H9 (cell line): ENCODE measurements at regions not wholly inside any gene's neighbourhood (a gene's known extent, or its start where the extent isn't known, plus 50 kb on each side); places are given as distances from the start of the nearest gene placed in this dataset.

ENCODE experiments used
- DNase-seq: peaks from one replicate; pipeline ENCODE4 v3.0.0-alpha.2; 2017
- H2AFZ ChIP-seq: one replicate; pipeline ENCODE4 v1.6.1; 2013; ENCODE audit warnings: mild to moderate bottlenecking, low read length, control low read depth, moderate library complexity
- H2AK5ac ChIP-seq: 2 replicates; pipeline ENCODE4 v1.6.1; 2013; ENCODE audit warnings: low read length, control low read depth, mixed read lengths; ENCODE audit not compliant: insufficient read length
- H2BK120ac ChIP-seq: one replicate; pipeline ENCODE4 v1.6.1; 2013; ENCODE audit warnings: low read depth, mild to moderate bottlenecking, low read length, control low read depth, inconsistent platforms; ENCODE audit not compliant: poor library complexity, severe bottlenecking
- H2BK12ac ChIP-seq: 2 replicates; pipeline ENCODE4 v1.6.1; 2013; ENCODE audit warnings: low read length, control low read depth, mixed read lengths, low read depth; ENCODE audit not compliant: insufficient read length
- H2BK15ac ChIP-seq: 2 replicates; pipeline ENCODE4 v1.6.1; 2013; ENCODE audit warnings: low read depth, low read length, control low read depth
- H2BK20ac ChIP-seq: one replicate; pipeline ENCODE4 v1.6.1; 2013; ENCODE audit warnings: low read depth, mild to moderate bottlenecking, low read length, control low read depth, inconsistent platforms; ENCODE audit not compliant: poor library complexity, severe bottlenecking
- H2BK5ac ChIP-seq: 2 replicates; pipeline ENCODE4 v1.6.1; 2013; ENCODE audit warnings: low read length, control low read depth, mixed read lengths; ENCODE audit not compliant: insufficient read length
- H3K14ac ChIP-seq: 2 replicates; pipeline ENCODE4 v1.6.1; 2013; ENCODE audit warnings: low read length, control low read depth; ENCODE audit not compliant: insufficient read depth
- H3K18ac ChIP-seq: 2 replicates; pipeline ENCODE4 v1.6.1; 2013; ENCODE audit warnings: low read depth, mild to moderate bottlenecking, mixed read lengths, low read length, control low read depth; ENCODE audit not compliant: insufficient read length
- H3K23ac ChIP-seq: 2 replicates; pipeline ENCODE4 v1.6.1; 2013; ENCODE audit warnings: low read length, control low read depth, mixed read lengths, low read depth; ENCODE audit not compliant: insufficient read length
- H3K23me2 ChIP-seq: 2 replicates; pipeline ENCODE4 v1.6.1; 2013; ENCODE audit warnings: low read depth, mild to moderate bottlenecking, mixed read lengths, low read length, control low read depth; ENCODE audit not compliant: insufficient read length, poor library complexity, severe bottlenecking
- H3K27ac ChIP-seq: 2 replicates; pipeline ENCODE4 v1.5.1; 2013; ENCODE audit warnings: low read length, control low read depth, mixed read lengths, low read depth; ENCODE audit not compliant: insufficient read length
- H3K27me3 ChIP-seq: 2 replicates; pipeline ENCODE4 v1.6.1; 2013; ENCODE audit warnings: low read length, control low read depth, inconsistent platforms; ENCODE audit not compliant: insufficient read depth
- H3K4ac ChIP-seq: 2 replicates; pipeline ENCODE4 v1.6.1; 2013; ENCODE audit warnings: low read depth, mild to moderate bottlenecking, control low read depth, inconsistent platforms, low read length, moderate library complexity
- H3K4me1 ChIP-seq: 2 replicates; pipeline ENCODE4 v1.6.1; 2013; ENCODE audit warnings: low read length, control low read depth, inconsistent platforms; ENCODE audit not compliant: insufficient read depth
- H3K4me2 ChIP-seq: 2 replicates; pipeline ENCODE4 v1.6.1; 2013; ENCODE audit warnings: low read length, control low read depth, mixed read lengths; ENCODE audit not compliant: insufficient read length, insufficient read depth
- H3K56ac ChIP-seq: 2 replicates; pipeline ENCODE4 v1.6.1; 2013; ENCODE audit warnings: low read depth, mild to moderate bottlenecking, mixed read lengths, low read length, control low read depth; ENCODE audit not compliant: insufficient read length
- H3K79me1 ChIP-seq: 2 replicates; pipeline ENCODE4 v1.6.1; 2013; ENCODE audit warnings: low read depth, mild to moderate bottlenecking, moderate library complexity, low read length, control low read depth, inconsistent platforms; ENCODE audit not compliant: insufficient read depth, poor library complexity, severe bottlenecking
- H3K79me2 ChIP-seq: 2 replicates; pipeline ENCODE4 v1.6.1; 2013; ENCODE audit warnings: low read length, control low read depth, inconsistent platforms; ENCODE audit not compliant: insufficient read depth
- H3K9ac ChIP-seq: 2 replicates; pipeline ENCODE4 v1.6.1; 2013; ENCODE audit warnings: low read length, control low read depth, mixed read lengths; ENCODE audit not compliant: insufficient read length; ENCODE audit errors: extremely low read depth
- H3K9me3 ChIP-seq: one replicate; pipeline ENCODE4 v1.6.1; 2013; ENCODE audit warnings: low read depth, low read length, inconsistent platforms; ENCODE audit not compliant: control insufficient read depth
- H3T11ph ChIP-seq: one replicate; pipeline ENCODE4 v1.6.1; 2013; ENCODE audit warnings: mild to moderate bottlenecking, low read length, control low read depth, inconsistent platforms
- H4K20me1 ChIP-seq: one replicate; pipeline ENCODE4 v1.6.1; 2013; ENCODE audit not compliant: control insufficient read depth, insufficient read length, insufficient read depth
- H4K5ac ChIP-seq: 2 replicates; pipeline ENCODE4 v1.6.1; 2013; ENCODE audit warnings: low read depth, mild to moderate bottlenecking, mixed read lengths, low read length, control low read depth; ENCODE audit not compliant: insufficient read length
- H4K8ac ChIP-seq: replicated peaks from 2 replicates; pipeline ENCODE4 v1.6.1; 2013; ENCODE audit warnings: low read length, control low read depth, mixed read lengths, low read depth; ENCODE audit not compliant: insufficient read length
- H4K91ac ChIP-seq: 2 replicates; pipeline ENCODE4 v1.6.1; 2013; ENCODE audit warnings: low read depth, mild to moderate bottlenecking, moderate library complexity, mixed read lengths, low read length, control low read depth; ENCODE audit not compliant: insufficient read length
- H3K27ac Mint-ChIP-seq, 3 experiments: 2 replicates in 2 of 3; 3 replicates in 1 of 3; pipeline ENCODE4 v1.8.0; 2020 to 2021; ENCODE audit warnings: mixed read lengths in 3 of 3, mild to moderate bottlenecking in 1 of 3, moderate library complexity in 1 of 3
- H3K27me3 Mint-ChIP-seq: 2 replicates; pipeline ENCODE4 v1.8.0; 2021; ENCODE audit warnings: low read depth, mild to moderate bottlenecking, moderate library complexity, mixed read lengths
- H3K36me3 Mint-ChIP-seq, 3 experiments: 2 replicates in 2 of 3; 3 replicates in 1 of 3; pipeline ENCODE4 v1.8.0; 2020 to 2021; ENCODE audit warnings: low read depth in 3 of 3, mixed read lengths in 3 of 3; ENCODE audit not compliant: insufficient read depth in 1 of 3
- H3K4me1 Mint-ChIP-seq, 2 experiments: 2 replicates each; pipeline ENCODE4 v1.8.0; 2020; ENCODE audit warnings: mixed read lengths in 2 of 2
- H3K4me3 Mint-ChIP-seq, 2 experiments: 2 replicates in 1 of 2; 3 replicates in 1 of 2; pipeline ENCODE4 v1.8.0; 2020 to 2021; ENCODE audit warnings: mild to moderate bottlenecking in 2 of 2, mixed read lengths in 2 of 2, moderate library complexity in 1 of 2
- H3K9me3 Mint-ChIP-seq, 2 experiments: 2 replicates in 1 of 2; 3 replicates in 1 of 2; pipeline ENCODE4 v1.8.0; 2020; ENCODE audit warnings: mild to moderate bottlenecking in 2 of 2, mixed read lengths in 2 of 2, moderate library complexity in 1 of 2
- CTCF ChIP-seq: fragments of 200-600 bp; sonication (generic); conservative IDR thresholded peaks from 3 replicates; pipeline ENCODE4 v1.8.0; 2021; ENCODE audit warnings: antibody characterized with exemption, mild to moderate bottlenecking

- Histone ChIP-seq H2BK15ac (no peak overlapping the region), H3K27me3 (no peaks in the 10 kb centered on the region), H3K4ac (no peak overlapping the region), H3K9ac (no peak overlapping the region), H3K4me2 (no peak overlapping the region), H2AK5ac (no peak overlapping the region), H3K79me1 (no peaks in the 10 kb centered on the region), H2BK120ac (no peak overlapping the region), H2BK5ac (no peak overlapping the region), H2BK12ac (no peak overlapping the region), H3K27ac (no peak overlapping the region), H2BK20ac (no peak overlapping the region), H4K20me1 (no peaks in the 10 kb centered on the region), H3K56ac (no peak overlapping the region), H3K23me2 (no peaks in the 10 kb centered on the region), H3T11ph (no peak overlapping the region), H3K4me1 (no peaks in the 10 kb centered on the region), H3K14ac (no peak overlapping the region), H2AFZ (no peak overlapping the region), H3K79me2 (no peaks in the 10 kb centered on the region), H3K9me3 (no peaks in the 10 kb centered on the region), H3K18ac (no peak overlapping the region), H3K23ac (no peak overlapping the region), H4K91ac (no peak overlapping the region), H4K5ac (no peak overlapping the region), H4K8ac (no peak overlapping the region)
- Mint-ChIP-seq H3K27ac (no peak overlapping the region), H3K4me3 (no peak overlapping the region), H3K9me3 (no peaks in the 10 kb centered on the region), H3K36me3 (no peaks in the 10 kb centered on the region), H3K27me3 (no peaks in the 10 kb centered on the region), H3K4me1 (peaks cover 2 to 9% of the 10 kb centered on the region in 2 experiments; a peak in 3 of 4 replicates)
- no peak for TF ChIP-seq CTCF
- no peak for DNase-seq
Measured at GRCh38 chr3:132198516-132198915, 118.7 kb upstream of the ACP3 start.
